MCF 10A (cell line): ENCODE measurements at regions not wholly inside any gene's neighbourhood (a gene's known extent, or its start where the extent isn't known, plus 50 kb on each side); places are given as distances from the start of the nearest gene placed in this dataset.

Source experiments
- BruUV-seq: library from RNA; stranded (reverse); fragments of 400-500 nt; replicated peaks from 2 replicates; lab custom pipeline; 2021; lab: Mats Ljungman, UMichigan
- CTCF ChIA-PET: fragments of 300-600 bp; sonication (Branson Sonifier 250); formaldehyde crosslinking; extraction: SDS; loops from one replicate; lab custom pipeline; 2021; ENCODE audit warnings: antibody characterized with exemption, inconsistent platforms; lab: Yijun Ruan, JAX
- POLR2A ChIA-PET: fragments of 300-600, 350-650 bp; sonication (Branson Sonifier 250); formaldehyde crosslinking; extraction: SDS; loops from one replicate; lab custom pipeline; 2020; ENCODE audit warnings: antibody characterized with exemption, inconsistent platforms; lab: Yijun Ruan, JAX
- DNase-seq: peaks from one replicate; pipeline ENCODE4 v3.0.0-alpha.2; 2018; ENCODE audit not compliant: unreplicated experiment
- H3K27ac Mint-ChIP-seq: one replicate; pipeline ENCODE4 v1.8.0; 2022; ENCODE audit warnings: mild to moderate bottlenecking, low read depth, mixed read lengths; ENCODE audit not compliant: unreplicated experiment
- H3K27me3 Mint-ChIP-seq: one replicate; pipeline ENCODE4 v1.8.0; 2022; ENCODE audit warnings: mixed read lengths; ENCODE audit not compliant: insufficient read depth, unreplicated experiment
- H3K36me3 Mint-ChIP-seq: one replicate; pipeline ENCODE4 v1.8.0; 2022; ENCODE audit warnings: mild to moderate bottlenecking, moderate library complexity, mixed read lengths; ENCODE audit not compliant: insufficient read depth, unreplicated experiment
- H3K4me1 Mint-ChIP-seq: one replicate; pipeline ENCODE4 v1.8.0; 2022; ENCODE audit warnings: mixed read lengths; ENCODE audit not compliant: insufficient read depth, unreplicated experiment
- H3K4me3 Mint-ChIP-seq: one replicate; pipeline ENCODE4 v1.8.0; 2022; ENCODE audit warnings: mild to moderate bottlenecking, moderate library complexity, mixed read lengths; ENCODE audit not compliant: unreplicated experiment
- H3K9me3 Mint-ChIP-seq: one replicate; pipeline ENCODE4 v1.8.0; 2022; ENCODE audit warnings: mixed read lengths; ENCODE audit not compliant: unreplicated experiment
- CTCF ChIP-seq: fragments of 200-600 bp; IDR thresholded peaks from one replicate; pipeline ENCODE4 v1.8.0; 2022; ENCODE audit warnings: antibody characterized with exemption, mild to moderate bottlenecking; ENCODE audit not compliant: unreplicated experiment
- intact Hi-C: fragments of 100-400 bp; cut with micrococcal nuclease; formaldehyde crosslinking; loops from 2 replicates; pipeline ENCODE4 v1.14.1; 2022

GRCh38 chr15:60215225-60215963 lies 182.4 kb downstream of the ANXA2 start:
- H3K36me3 Mint-ChIP-seq, result no peaks in the 10 kb centered on the region
- no peak overlapping the region for H3K27ac Mint-ChIP-seq
- POLR2A ChIA-PET, result interaction anchor here (0.7 kb wide), 1 partner anchor 1474 kb away, joined by 3 read pairs; no protein-coding TSS in a partner anchor
- H3K4me1 Mint-ChIP-seq, result peaks cover 11% of the 10 kb centered on the region
- no peak for TF ChIP-seq CTCF
- CTCF ChIA-PET, result interaction anchor here (1.2 kb wide), 1 partner anchor 100 kb away, joined by 3 read pairs; no protein-coding TSS in a partner anchor
- no peak for DNase-seq
- intact Hi-C loops, result no loop called here
- BruUV-seq, result no TSS peak
- no peak overlapping the region for H3K4me3 Mint-ChIP-seq
- no peaks in the 10 kb centered on the region for H3K27me3 Mint-ChIP-seq
- no peaks in the 10 kb centered on the region for H3K9me3 Mint-ChIP-seq

GRCh38 chr15:60217161-60217560 lies 180.6 kb downstream of the ANXA2 start:
- H3K4me3 Mint-ChIP-seq, result no peak overlapping the region
- no peak for TF ChIP-seq CTCF
- ChIA-PET CTCF (no interaction called here), POLR2A (interaction anchor here (0.6 to 1.7 kb wide), 3 partner anchors 24 to 83 kb away, joined by 3 read pairs; no protein-coding TSS in a partner anchor)
- intact Hi-C loops, result no loop called here
- no peak for DNase-seq
- no peaks in the 10 kb centered on the region for H3K9me3 Mint-ChIP-seq
- peaks cover 11% of the 10 kb centered on the region for H3K4me1 Mint-ChIP-seq
- H3K36me3 Mint-ChIP-seq, result no peaks in the 10 kb centered on the region
- no peak overlapping the region for H3K27ac Mint-ChIP-seq
- no TSS peak for BruUV-seq
- H3K27me3 Mint-ChIP-seq, result no peaks in the 10 kb centered on the region

- no peaks in the 10 kb centered on the region for H3K9me3 Mint-ChIP-seq
- CTCF ChIA-PET, result interaction anchor here (0.7 kb wide), 1 partner anchor 96 kb away, joined by 4 read pairs; no protein-coding TSS in a partner anchor
- H3K36me3 Mint-ChIP-seq, result no peaks in the 10 kb centered on the region
- H3K27me3 Mint-ChIP-seq, result no peaks in the 10 kb centered on the region
- no peak overlapping the region for H3K4me3 Mint-ChIP-seq
- TF ChIP-seq CTCF, result no peak
- intact Hi-C loops, result no loop called here
- POLR2A ChIA-PET, result interaction anchor here (0.5 to 1.7 kb wide), 3 partner anchors 25 to 210 kb away, joined by 3 read pairs; no protein-coding TSS in a partner anchor
- DNase-seq, result peak; percentile 17
- no peak overlapping the region for H3K27ac Mint-ChIP-seq
- peaks cover 11% of the 10 kb centered on the region for H3K4me1 Mint-ChIP-seq
- no TSS peak for BruUV-seq
Measured at GRCh38 chr15:60218256-60218655, 179.5 kb downstream of the ANXA2 start.

GRCh38 chr15:60219866-60220265 lies 177.9 kb downstream of the ANXA2 start:
- ChIA-PET CTCF (interaction anchor here (0.6 to 1.0 kb wide), 2 partner anchors 20 to 106 kb away, joined by 3 read pairs; no protein-coding TSS in a partner anchor), POLR2A (no interaction called here)
- Mint-ChIP-seq H3K27ac (no peak overlapping the region), H3K4me3 (no peak overlapping the region), H3K36me3 (no peaks in the 10 kb centered on the region), H3K9me3 (no peaks in the 10 kb centered on the region), H3K27me3 (no peaks in the 10 kb centered on the region), H3K4me1 (peaks cover 6% of the 10 kb centered on the region)
- DNase-seq, result no peak
- intact Hi-C loops, result no loop called here
- no TSS peak for BruUV-seq
- no peak for TF ChIP-seq CTCF
